ENCODE measurements at regions not wholly inside any gene's neighbourhood (a gene's known extent, or its start where the extent isn't known, plus 50 kb on each side); places are given as distances from the start of the nearest gene placed in this dataset.

GRCh38 chr6:133052465-133052864 is 188.7 kb upstream of the EYA4 start:
- no peak for TF ChIP-seq CTCF (IDR thresholded peaks at IDR 0.05)
- Histone ChIP-seq H3K36me3 (ENCODE audit: control insufficient read depth, insufficient read depth, low read length) (no peaks in the 10 kb centered on the region), H2AFZ (no peak overlapping the region)

GRCh38 chr6:133055441-133055966 is 185.7 kb upstream of the EYA4 start:
- no peak for TF ChIP-seq CTCF (IDR thresholded peaks at IDR 0.05)
- Histone ChIP-seq H3K79me2 (no peaks in the 10 kb centered on the region), H3K4me2 (ENCODE audit: low read length) (no peak overlapping the region), H3K27ac (no peak overlapping the region), H3K36me3 (ENCODE audit: control insufficient read depth, insufficient read depth, low read length) (no peaks in the 10 kb centered on the region), H3K4me1 (no peaks in the 10 kb centered on the region), H3K9me3 (ENCODE audit: control insufficient read depth, low read length) (no peaks in the 10 kb centered on the region), H3K4me3 (ENCODE audit: low read depth, low read length) (no peak overlapping the region), H3K27me3 (ENCODE audit: control insufficient read depth, insufficient read depth, low read length) (no peaks in the 10 kb centered on the region), H2AFZ (no peak overlapping the region), H3K9ac (no peak overlapping the region)

More at GRCh38 chr6:133052465-133052864, 188.7 kb upstream of the EYA4 start:
- Histone ChIP-seq H3K9ac (no peak overlapping the region), H3K27me3 (ENCODE audit: control insufficient read depth, insufficient read depth, low read length) (no peaks in the 10 kb centered on the region), H3K4me3 (ENCODE audit: low read depth, low read length) (no peak overlapping the region), H3K9me3 (ENCODE audit: control insufficient read depth, low read length) (no peaks in the 10 kb centered on the region), H3K79me2 (no peaks in the 10 kb centered on the region), H3K4me2 (ENCODE audit: low read length) (no peak overlapping the region), H3K27ac (no peak overlapping the region), H3K4me1 (no peaks in the 10 kb centered on the region)

- H3K36me3 ChIP-seq (ENCODE audit: control insufficient read depth, insufficient read depth, low read length), result no peaks in the 10 kb centered on the region
- TF ChIP-seq CTCF (IDR thresholded peaks at IDR 0.05), result no peak
- no peaks in the 10 kb centered on the region for H3K9me3 ChIP-seq (ENCODE audit: control insufficient read depth, low read length)
- H3K4me3 ChIP-seq (ENCODE audit: low read depth, low read length), result no peak overlapping the region
- H3K4me1 ChIP-seq, result no peaks in the 10 kb centered on the region
- no peak overlapping the region for H2AFZ ChIP-seq
- no peaks in the 10 kb centered on the region for H3K27me3 ChIP-seq (ENCODE audit: control insufficient read depth, insufficient read depth, low read length)
- H3K79me2 ChIP-seq, result no peaks in the 10 kb centered on the region
- H3K4me2 ChIP-seq (ENCODE audit: low read length), result no peak overlapping the region
- no peak overlapping the region for H3K9ac ChIP-seq
- no peak overlapping the region for H3K27ac ChIP-seq
These were observed 183.8 kb upstream of the EYA4 start for GRCh38 chr6:133057352-133057751.

GRCh38 chr6:133062077-133062476 is 179.1 kb upstream of the EYA4 start:
- Histone ChIP-seq H3K9ac (no peak overlapping the region), H3K4me3 (ENCODE audit: low read depth, low read length) (no peak overlapping the region), H3K36me3 (ENCODE audit: control insufficient read depth, insufficient read depth, low read length) (no peaks in the 10 kb centered on the region), H3K4me1 (no peaks in the 10 kb centered on the region), H2AFZ (no peak overlapping the region), H3K9me3 (ENCODE audit: control insufficient read depth, low read length) (no peaks in the 10 kb centered on the region), H3K4me2 (ENCODE audit: low read length) (no peak overlapping the region), H3K27ac (no peak overlapping the region), H3K79me2 (no peaks in the 10 kb centered on the region), H3K27me3 (ENCODE audit: control insufficient read depth, insufficient read depth, low read length) (no peaks in the 10 kb centered on the region)
- TF ChIP-seq CTCF (IDR thresholded peaks at IDR 0.05), result no peak

GRCh38 chr6:133062696-133063306 is 178.4 kb upstream of the EYA4 start:
- Histone ChIP-seq H3K9ac (no peak overlapping the region), H3K27ac (no peak overlapping the region), H3K27me3 (ENCODE audit: control insufficient read depth, insufficient read depth, low read length) (no peaks in the 10 kb centered on the region), H3K4me2 (ENCODE audit: low read length) (no peak overlapping the region), H3K9me3 (ENCODE audit: control insufficient read depth, low read length) (no peaks in the 10 kb centered on the region), H3K79me2 (no peaks in the 10 kb centered on the region), H3K4me3 (ENCODE audit: low read depth, low read length) (no peak overlapping the region), H3K36me3 (ENCODE audit: control insufficient read depth, insufficient read depth, low read length) (no peaks in the 10 kb centered on the region), H2AFZ (no peak overlapping the region), H3K4me1 (no peaks in the 10 kb centered on the region)
- no peak for TF ChIP-seq CTCF (IDR thresholded peaks at IDR 0.05)

Data from parathyroid adenoma (tissue), 2 donors.